ENCODE measurements at regions not wholly inside any gene's neighbourhood (a gene's known extent, or its start where the extent isn't known, plus 50 kb on each side); places are given as distances from the start of the nearest gene placed in this dataset.
"Not testable (repeated sequence)": the region's sequence is repeated elsewhere in the genome, so short reads cannot be mapped to it uniquely, and the experiment has no call there.

DNA sequence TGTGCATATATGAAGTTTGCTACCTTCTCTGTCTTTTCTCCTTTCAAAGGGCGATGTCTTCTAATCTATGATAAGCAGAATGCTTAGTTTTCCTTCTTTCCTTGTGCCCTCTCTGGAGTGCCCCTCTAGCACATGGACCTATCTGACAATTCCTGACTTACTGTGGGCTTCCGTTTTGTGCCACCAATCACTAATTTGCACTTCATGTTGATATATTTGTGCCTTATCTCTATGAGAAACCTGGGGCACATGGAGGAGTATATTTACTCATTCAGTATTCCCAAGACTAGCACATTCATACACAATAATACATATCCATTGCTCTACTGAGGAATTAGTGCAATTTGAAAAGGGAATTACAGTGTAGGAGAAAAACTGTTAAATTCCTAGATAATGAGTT is 197.7 kb downstream of the CTH start:
- Histone ChIP-seq H4K20me1 (ENCODE audit: insufficient read depth, low read length) (no peaks in the 10 kb centered on the region), H3K27me3 (ENCODE audit: control insufficient read depth in 1 of 2, insufficient read depth in 2 of 2, low read length in 2 of 2) (no peaks in the 10 kb centered on the region), H3K36me3 (replicated peaks in 1 of 2; ENCODE audit: control insufficient read depth in 1 of 2, insufficient read depth in 2 of 2, low read length in 2 of 2) (no peaks in the 10 kb centered on the region), H3K9ac (ENCODE audit: insufficient read depth, low read depth, low read length) (no peak overlapping the region), H3K4me1 (ENCODE audit: insufficient read depth, low read length) (no peaks in the 10 kb centered on the region), H3K4me2 (ENCODE audit: low read depth, low read length) (no peak overlapping the region), H3K9me3 (ENCODE audit: low read length) (no peaks in the 10 kb centered on the region), H3K79me2 (ENCODE audit: insufficient read depth, low read length) (no peaks in the 10 kb centered on the region), H3K4me3 (replicated peaks in 1 of 3; ENCODE audit: insufficient read depth in 1 of 3, low read depth in 2 of 3, low read length in 3 of 3) (no peak overlapping the region), H3K27ac (ENCODE audit: extremely low read length, insufficient read depth, low read length) (no peak overlapping the region), H2AFZ (ENCODE audit: low read length) (no peak overlapping the region)
- no TSS peak for BruUV-seq (replicated peaks)
- FAIRE-seq (no peak), DNase-seq (ENCODE audit: low spot score) (no peak), ATAC-seq (no peak)
- in situ Hi-C loops (cut with HindIII; ENCODE audit: extremely low pct_ligation_motif_present, low pct_unique_long_range_greater_than_20kb) (no loop called here), intact Hi-C loops (cut with micrococcal nuclease; ENCODE audit: unreplicated experiment) (no loop called here)
- POLR2A ChIA-PET, result no interaction called here
- TF ChIP-seq TOPORS (CRISPR knock-in tag; IDR thresholded peaks at IDR 0.05), result no peak
- TF ChIP-seq, protein P1, sequence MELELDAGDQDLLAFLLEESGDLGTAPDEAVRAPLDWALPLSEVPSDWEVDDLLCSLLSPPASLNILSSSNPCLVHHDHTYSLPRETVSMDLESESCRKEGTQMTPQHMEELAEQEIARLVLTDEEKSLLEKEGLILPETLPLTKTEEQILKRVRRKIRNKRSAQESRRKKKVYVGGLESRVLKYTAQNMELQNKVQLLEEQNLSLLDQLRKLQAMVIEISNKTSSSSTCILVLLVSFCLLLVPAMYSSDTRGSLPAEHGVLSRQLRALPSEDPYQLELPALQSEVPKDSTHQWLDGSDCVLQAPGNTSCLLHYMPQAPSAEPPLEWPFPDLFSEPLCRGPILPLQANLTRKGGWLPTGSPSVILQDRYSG (CRISPR knock-in tag; IDR thresholded peaks at IDR 0.05), result no peak
- TF ChIP-seq, protein P2, sequence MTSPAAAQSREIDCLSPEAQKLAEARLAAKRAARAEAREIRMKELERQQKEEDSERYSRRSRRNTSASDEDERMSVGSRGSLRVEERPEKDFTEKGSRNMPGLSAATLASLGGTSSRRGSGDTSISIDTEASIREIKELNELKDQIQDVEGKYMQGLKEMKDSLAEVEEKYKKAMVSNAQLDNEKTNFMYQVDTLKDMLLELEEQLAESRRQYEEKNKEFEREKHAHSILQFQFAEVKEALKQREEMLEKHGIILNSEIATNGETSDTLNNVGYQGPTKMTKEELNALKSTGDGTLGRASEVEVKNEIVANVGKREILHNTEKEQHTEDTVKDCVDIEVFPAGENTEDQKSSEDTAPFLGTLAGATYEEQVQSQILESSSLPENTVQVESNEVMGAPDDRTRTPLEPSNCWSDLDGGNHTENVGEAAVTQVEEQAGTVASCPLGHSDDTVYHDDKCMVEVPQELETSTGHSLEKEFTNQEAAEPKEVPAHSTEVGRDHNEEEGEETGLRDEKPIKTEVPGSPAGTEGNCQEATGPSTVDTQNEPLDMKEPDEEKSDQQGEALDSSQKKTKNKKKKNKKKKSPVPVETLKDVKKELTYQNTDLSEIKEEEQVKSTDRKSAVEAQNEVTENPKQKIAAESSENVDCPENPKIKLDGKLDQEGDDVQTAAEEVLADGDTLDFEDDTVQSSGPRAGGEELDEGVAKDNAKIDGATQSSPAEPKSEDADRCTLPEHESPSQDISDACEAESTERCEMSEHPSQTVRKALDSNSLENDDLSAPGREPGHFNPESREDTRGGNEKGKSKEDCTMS (CRISPR knock-in tag; conservative IDR thresholded peaks at IDR 0.05), result no peak
- TF ChIP-seq MBNL3 (CRISPR knock-in tag; conservative IDR thresholded peaks at IDR 0.05), result no peak
- WGBS (ENCODE audit: low lambda C conversion rate), result 0% methylated on average over 2 of the region's 2 CpGs
- CTCF ChIA-PET (ENCODE audit: low intra/inter-chr PET ratio, low total read pairs), result no interaction called here

DNA sequence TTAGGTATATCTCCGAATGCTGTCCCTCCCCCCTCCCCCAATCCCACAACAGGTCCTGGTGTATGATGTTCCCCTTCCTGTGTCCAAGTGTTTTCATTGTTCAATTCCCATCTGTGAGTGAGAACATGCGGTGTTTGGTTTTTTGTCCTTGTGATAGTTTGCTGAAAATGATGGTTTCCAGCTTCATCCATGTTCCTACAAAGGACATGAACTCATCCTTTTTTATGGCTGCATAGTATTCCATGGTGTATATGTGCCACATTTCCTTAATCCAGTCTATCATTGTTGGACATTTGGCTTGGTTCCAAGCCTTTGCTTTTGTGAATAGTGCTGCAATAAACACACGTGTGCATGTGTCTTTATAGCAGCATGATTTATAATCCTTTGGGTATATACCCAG is 199.1 kb downstream of the CTH start:
- CTCF ChIA-PET (ENCODE audit: low intra/inter-chr PET ratio, low total read pairs); H3K9me3 ChIP-seq (ENCODE audit: low read length); H4K20me1 ChIP-seq (ENCODE audit: insufficient read depth, low read length); in situ Hi-C loops (cut with HindIII; ENCODE audit: extremely low pct_ligation_motif_present, low pct_unique_long_range_greater_than_20kb); DNase-seq (ENCODE audit: low spot score); FAIRE-seq; intact Hi-C loops (cut with micrococcal nuclease; ENCODE audit: unreplicated experiment); H3K9ac ChIP-seq (ENCODE audit: insufficient read depth, low read depth, low read length); POLR2A ChIA-PET; H3K36me3 ChIP-seq (replicated peaks in 1 of 2; ENCODE audit: control insufficient read depth in 1 of 2, insufficient read depth in 2 of 2, low read length in 2 of 2); H3K4me2 ChIP-seq (ENCODE audit: low read depth, low read length); H3K4me1 ChIP-seq (ENCODE audit: insufficient read depth, low read length); H3K27me3 ChIP-seq (ENCODE audit: control insufficient read depth in 1 of 2, insufficient read depth in 2 of 2, low read length in 2 of 2); H2AFZ ChIP-seq (ENCODE audit: low read length); ATAC-seq; H3K4me3 ChIP-seq (replicated peaks in 1 of 3; ENCODE audit: insufficient read depth in 1 of 3, low read depth in 2 of 3, low read length in 3 of 3); BruUV-seq (replicated peaks); H3K79me2 ChIP-seq (ENCODE audit: insufficient read depth, low read length); H3K27ac ChIP-seq (ENCODE audit: extremely low read length, insufficient read depth, low read length): not testable (repeated sequence)
- WGBS (ENCODE audit: low lambda C conversion rate), result 34% methylated on average over 3 of the region's 3 CpGs
